ENCODE measurements at regions not wholly inside any gene's neighbourhood (a gene's known extent, or its start where the extent isn't known, plus 50 kb on each side); places are given as distances from the start of the nearest gene placed in this dataset.
"Not testable (repeated sequence)": the region's sequence is repeated elsewhere in the genome, so short reads cannot be mapped to it uniquely, and the experiment has no call there.

DNA sequence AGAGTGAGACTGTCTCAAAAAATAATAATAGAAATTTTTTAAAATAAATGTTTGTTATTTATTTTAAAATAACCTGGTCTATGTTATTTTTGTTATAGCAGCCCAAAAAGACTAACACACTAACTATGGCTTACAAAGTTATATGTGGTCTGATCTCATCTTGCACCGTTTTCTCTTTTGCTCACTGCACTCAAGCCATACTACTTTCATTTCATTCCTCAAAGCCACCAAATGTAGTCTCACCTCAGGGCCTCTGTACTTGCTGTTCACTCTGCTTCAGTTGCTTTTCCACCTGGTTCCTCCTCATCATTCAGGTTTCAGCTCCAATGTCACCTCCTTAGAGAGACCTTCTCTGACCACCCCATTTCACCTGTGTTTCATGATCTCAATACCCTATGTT, 55.2 kb upstream of the MDM1 start:
- no peak for DNase-seq

DNA sequence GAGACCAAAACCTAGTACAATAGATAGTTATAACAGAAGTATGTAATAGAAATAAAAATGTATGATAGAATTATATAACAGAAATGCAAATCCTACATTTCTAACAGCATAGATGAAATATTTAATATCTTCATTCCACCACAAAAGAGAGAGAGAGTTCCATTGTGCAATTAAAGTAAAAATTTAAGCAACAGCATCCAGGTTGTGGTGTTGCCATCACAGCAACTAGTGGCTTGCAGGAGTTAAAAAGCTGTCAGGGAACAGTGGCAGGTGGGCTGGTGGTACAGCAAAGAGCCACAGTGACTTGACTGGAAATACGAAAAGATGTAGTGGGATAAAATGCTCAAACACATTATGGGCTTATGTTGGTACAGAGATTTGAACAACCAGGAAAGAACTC, 57.1 kb upstream of the MDM1 start:
- no peak for DNase-seq

DNA sequence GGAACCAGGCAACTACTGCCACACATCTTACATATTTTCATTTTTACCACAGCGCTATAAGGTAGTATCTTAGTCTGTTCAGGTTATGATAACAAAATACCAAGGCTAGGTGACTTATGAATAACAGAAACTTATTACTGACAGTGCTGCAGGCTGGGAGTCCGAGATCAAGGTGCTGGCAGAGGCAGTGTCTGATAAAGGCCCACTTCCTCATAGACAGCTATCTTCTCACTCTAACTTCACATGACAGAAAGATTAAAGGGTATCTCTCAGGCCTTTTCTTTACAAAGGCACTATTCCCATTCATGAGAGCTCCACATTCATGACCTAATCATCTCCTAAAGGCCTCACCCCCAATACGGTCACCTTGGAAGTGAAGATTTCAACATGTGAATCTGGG, 59.8 kb upstream of the MDM1 start:
- DNase-seq = no peak

DNA sequence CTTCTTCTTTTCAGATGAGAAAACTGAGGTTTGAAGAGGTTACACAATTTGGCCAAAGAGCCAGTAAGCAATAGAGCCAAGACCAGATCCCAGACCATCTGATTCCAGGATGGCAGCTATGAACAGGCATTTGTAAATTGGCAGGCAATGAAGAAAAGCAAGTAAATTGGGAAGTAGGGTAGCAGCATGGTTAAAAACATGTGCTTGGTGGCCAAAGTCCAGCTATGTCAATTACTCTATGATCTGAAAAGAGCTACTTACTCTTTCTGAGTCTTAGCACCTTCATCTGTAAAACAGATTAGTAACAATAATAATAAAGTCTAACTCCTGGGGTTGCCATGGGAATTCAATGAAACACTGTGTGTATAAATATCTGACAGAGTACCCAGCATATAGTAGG, 60.2 kb upstream of the MDM1 start:
- DNase-seq = no peak

DNA sequence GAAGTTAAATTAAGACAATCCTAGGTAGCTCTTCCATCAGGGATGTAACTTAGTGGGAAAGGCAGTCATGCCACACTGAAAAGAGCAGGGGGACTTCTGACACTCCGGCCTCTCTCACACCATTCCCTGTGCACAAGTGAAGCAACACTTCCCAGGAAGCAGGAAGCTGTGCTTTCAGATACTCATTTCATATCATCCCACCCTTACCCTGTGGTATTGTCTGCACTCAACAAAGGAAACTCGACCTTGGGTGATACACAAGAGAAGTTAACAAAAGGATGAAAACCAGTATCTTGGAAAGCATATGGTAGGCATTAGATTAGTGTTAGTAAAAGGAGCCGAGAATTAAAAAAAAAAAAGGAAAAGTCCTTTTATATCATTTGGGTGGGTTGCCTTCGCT, 61.3 kb upstream of the MDM1 start:
- DNase-seq = no peak

DNA sequence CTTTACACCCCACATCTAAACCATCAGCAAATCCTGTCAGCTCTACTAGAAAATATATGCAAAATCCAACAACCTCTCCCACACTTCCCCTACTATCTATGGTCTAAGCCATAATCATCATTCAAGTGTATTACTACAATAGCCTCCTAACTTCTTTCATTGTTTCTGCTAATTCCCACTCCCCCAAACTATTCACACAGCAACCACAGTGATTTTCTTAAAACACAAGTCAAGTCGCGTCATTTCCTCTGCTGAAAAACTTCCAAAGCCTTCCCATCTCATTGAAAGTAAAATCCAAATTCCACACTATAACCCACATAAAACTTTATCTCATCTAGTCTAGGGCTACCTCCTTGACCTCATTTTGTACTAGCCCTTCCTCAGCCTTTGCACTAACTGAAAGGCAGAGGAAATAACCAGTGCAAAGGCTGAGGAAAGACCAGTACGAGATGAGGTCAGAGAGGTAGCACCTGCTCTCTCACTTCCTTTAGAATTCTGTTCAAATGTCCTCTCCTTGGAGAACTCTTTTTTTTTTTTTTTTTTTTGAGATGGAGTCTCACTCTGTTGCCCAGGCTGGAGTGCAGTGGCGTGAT, 65.5 kb upstream of the MDM1 start:
- DNase-seq = no peak

DNA sequence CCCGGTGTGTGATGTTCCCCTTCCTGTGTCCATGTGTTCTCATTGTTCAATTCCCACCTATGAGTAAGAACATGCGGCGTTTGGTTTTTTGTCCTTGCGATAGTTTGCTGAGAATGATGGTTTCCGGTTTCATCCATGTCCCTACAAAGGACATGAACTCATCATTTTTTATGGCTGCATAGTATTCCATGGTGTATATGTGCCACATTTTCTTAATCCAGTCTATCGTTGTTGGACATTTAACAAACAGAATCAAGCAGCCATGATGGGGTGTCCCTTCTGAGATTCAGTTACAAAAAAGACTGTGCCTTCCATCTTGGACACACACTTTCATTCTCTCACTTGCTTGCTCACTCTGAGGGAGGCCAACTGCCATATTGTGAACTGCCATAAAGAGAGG, 66.5 kb upstream of the MDM1 start:
- not testable (repeated sequence) for DNase-seq

DNA sequence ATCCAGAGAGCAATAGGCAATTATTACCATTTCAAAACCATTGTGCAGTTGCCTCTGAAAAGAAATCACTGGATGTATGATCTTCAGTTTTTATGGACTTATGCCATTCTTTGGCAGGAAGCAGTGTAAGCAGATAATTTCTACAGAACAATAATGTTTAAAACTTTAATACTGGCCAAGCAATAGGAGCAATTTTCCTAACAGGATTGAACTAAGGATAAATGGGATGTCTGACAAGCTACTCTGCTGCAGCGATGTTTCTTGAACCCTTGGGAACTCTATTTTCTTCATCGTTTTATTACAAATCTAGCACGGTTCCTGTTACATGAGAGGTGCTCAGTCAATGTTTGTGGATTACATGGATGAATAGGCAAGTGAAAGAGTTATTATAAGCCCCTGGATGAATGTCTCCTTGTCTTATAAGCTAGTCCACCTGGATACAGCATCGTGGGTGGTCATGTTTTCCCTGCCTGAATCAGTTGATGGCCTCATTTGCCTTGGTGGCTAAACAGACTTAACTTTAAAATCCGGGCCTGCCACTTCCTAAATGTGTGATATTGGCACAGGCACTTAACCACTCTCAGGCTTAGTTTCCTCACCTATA, 68.2 kb upstream of the MDM1 start:
- no peak for DNase-seq

DNA sequence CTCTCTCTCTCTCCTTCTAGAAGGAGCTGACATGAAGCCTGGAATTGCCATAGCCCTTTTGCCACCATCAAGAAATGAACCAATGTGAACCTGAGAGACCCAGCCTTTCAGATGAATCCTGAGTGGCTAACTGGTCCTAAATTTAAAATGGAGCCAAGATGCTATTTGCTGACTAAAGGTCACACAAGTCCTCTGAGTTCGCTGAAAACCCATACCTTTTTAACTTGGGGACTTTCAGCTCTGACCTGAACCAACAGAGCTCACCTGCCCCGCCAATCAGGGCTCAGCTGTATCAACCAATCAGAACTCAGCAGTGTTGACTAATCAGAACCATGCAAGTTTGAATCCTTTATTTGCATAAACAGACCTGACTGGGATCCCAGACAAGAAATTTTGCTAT, 70.3 kb upstream of the MDM1 start:
- DNase-seq = no peak

DNA sequence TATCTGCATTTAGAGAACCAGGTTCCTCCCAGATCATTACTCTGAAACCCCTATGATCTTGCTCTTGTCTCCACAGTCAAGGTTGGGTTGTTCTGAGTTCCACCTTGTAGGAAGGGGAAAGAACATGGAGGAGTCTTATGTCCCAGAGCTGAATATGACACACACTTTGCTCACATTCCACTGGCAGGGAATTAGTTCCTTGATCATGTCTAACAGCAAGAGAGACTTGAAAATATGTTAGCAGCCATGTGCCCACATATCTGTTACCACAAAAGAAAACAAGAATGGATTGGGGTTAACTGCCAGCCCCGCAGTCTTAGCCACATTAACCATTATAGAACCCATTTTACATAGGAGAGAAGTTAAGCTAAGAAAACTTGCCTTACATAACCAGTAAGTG, 71.1 kb upstream of the MDM1 start:
- no peak for DNase-seq

DNA sequence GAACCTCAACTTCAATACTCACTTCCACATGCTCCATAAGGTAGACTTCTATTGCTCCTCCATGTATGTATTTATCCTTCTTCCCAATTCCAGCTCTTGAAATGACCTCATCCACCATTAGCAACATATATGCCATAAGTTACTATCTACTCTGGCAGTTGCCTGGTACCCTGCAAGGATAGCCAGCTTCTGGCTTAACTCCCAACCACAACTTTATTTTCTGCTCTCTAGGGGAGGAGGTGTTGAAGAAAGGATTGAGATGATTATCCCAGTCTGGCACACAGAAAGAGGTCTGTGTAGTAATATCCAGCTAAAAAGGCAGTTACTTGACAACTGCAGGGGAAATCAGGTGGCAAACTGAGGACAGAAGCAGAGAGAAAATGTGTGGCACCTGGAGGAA, 71.5 kb upstream of the MDM1 start:
- no peak for DNase-seq

DNA sequence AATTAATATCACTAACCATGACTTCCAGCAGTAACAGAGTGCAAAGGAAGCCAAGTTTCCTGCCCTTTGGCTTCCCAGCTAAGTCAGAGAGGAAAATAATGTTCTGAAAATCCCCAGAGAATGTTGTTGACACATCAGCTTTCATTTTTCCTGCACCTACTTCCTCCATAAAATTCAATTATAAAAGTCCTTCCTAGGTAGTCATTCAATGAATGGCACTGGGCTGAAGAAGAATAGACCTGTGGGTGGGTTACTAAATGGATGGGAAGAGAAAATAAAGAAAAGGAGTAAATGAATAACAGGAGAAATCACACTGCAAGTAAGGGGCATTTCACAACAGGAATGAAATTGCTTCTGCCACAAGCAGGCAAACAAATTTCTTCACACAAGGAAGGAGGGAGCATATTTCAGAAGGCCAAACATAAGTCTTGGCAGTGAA, 73.2 kb upstream of the MDM1 start:
- DNase-seq = no peak

DNA sequence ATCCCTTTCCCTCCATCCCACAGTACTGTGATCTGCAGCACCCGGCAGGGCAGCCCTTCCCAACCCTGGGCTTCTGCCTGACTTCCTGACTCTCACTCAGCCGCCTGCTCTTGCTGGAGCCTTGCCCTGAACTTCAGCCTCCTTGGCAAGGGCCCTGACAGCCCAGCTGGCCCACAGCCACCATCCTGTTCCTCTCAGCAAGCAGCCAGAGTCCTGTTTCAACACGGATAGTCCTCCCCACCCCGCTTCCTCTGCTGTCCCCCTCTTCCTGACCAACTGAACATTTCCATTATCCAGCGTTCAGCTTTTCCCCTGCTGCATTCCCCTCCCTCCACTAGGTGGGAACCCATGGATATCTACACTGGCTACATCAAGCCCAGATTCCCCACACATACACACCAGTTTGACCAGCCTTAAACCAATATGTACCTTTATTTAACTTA, 74.0 kb upstream of the MDM1 start:
- DNase-seq = peak; percentile 93

DNA sequence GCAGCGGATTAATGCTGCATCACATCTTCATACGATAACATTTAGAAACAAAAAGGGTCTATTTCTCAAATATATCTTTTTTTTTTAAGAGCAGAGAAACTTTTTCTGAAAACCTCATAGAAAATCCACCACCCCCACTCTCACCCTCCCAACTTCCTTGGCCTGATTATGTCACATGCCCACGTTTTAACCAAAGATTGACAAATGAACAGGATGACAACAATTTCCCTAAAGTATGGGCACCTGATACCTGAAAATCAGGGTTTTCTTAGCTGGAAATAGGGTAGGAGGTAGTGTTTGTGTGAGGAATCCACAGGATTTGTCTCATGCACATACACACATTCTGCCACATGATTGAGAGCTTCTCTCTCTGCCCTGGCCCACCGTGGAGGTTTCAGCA, 74.7 kb upstream of the MDM1 start:
- no peak for DNase-seq

DNA sequence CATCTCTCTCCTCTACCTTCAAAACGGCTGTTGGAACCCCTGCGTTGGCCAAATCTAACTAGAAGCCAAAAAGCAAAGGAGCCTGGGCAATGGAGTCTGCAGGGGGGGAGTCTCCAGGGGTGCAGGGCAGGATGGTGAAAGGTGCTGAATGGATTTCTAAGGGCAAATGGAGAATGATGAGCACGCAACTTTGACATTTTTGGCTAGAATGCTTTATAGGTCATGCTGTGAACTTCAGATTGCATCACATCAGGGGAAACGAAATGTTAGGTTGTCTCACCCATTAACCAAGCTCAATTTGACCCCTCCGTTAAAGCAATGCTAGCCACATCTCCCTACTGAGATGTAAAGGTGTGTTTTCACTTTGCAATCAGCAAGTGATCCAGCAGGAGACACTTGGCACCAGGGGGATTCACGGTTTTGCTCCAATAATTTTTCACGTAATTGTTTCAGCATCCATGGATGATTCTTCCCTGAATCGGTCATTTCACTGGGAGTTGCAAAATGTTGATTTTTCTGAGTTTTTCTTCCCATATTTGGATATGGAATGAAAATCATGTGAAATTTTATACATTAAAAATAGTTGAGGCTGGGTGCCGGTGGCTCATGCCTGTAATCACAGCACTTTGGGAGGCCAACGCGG, 78.0 kb upstream of the MDM1 start:
- DNase-seq = no peak

DNA sequence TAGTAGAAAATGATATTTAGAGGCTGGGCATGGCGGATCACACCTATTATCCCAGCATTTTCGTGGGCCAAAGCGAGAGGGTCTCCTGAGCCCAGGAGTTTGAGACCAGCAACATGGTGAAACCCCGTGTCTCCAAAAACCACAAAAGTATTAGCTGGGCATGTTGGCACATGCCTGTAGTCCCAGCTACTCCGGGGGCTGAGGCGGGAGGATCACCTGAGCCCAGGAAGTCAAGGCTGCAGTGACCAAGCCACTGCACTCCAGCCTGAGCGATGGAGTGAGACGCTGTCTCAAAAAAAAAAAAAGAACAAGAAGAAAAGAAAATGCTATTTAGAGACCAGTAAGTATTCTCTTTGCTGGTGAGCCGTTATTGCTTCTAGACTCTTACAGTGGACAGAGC, 79.2 kb upstream of the MDM1 start:
- DNase-seq = no peak

DNA sequence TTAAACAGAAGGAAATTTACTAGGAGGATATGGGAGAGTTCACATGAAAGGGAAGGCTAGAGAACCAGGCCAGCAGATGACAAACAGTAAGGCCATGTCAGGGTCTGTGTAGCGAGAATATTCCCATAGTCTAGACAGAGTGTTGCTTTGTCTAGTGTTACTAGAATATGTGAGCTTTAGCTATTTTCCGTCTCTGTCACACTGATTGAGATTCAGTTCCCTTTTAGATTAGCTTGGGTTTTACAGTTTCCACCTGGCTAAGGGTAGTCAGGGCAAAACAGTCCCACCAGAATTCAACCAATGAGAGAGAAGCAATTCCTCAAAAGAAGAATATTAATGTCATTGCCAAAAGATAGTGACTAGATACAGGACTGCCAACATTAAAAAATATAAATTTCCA, 82.8 kb upstream of the MDM1 start:
- DNase-seq = no peak

DNA sequence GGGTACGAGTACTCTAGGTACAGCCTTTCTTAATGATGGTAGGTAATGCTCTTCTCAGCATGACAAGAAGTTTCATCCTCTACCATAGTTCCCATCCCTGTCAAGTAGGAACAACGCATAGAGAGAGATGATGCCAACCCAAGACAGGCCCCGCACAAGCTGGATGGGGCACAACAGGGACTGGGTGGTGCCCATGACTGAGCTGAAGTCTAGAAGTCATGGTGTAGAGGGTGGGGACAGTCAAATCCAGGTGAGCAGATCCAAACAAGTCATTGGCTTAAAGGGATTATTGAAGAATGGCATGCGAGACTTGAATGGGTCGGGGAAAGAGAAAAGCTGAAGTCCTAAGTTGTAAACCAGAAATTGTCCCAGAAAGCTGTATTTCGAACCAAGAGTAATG, 84.2 kb upstream of the MDM1 start:
- no peak for DNase-seq

DNA sequence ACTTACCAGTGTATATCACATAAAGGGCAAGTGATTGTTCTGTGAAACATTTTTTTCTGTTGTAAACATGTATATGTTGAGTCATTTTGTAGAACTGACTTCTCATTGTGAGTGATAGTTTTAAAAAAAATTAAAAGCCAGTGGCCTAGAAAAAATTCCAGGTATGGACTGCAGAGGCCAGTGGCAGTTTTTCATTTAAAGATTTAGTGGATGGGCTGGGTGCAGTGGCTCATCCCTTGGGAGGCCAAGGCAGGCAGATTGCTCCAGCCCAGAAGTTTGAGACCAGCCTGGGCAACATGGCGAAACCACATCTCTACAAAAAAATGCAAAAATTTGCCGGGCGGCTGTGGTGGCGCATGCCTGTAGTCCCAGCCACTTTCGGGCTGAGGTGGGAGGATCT, 84.7 kb upstream of the MDM1 start:
- DNase-seq = no peak

DNA sequence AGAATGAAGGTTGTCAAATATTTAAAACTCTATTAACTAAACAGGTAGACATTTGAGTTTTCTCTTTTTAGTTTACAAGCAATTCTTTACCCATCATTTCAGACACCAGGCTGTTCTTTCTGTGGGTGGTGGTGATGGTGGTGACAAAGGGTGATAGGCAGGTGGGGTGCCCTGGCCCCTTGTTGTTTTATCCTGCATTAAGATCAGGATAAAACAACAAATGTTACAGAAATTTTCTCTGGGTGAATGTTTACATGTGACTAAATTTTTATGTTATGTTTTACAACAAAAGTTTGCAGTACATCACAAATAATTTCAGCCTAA, 85.9 kb upstream of the MDM1 start:
- no peak for DNase-seq

DNA sequence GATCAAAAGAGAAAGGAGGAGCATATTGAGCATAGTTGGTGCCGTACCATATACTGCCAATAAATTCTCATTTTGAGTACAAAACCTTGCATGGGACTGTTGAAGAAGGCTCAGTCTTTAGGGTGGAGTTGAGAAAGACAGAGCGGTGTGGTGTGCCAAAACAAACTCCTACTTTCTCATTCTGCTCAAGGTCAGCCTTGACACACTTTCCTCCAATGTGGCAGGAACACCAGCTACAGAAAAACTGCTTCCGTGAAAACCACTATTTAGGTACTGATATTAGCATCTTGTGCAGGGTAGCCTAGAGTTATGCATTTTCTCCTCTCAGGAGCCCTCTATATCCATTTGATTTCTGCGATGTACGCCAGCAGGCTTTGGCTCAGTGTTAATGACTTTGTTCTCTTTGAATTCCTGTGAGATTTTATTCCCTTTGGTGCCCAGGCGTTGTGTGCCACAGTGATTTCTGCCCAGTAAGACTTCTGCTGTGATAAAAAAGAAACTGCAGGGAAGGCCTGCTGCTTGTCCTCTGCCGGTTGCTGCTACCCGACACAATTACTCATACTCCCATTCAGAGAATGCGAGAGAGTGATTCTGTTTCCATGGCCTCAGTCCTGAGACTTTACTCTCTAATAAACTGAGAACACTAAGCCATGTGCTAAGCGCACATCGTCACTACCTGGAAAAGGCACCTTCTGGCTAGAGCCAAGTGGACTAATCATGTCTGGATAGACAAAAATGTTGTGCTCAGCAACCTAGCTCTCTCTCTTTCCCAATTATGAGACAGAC, 88.3 kb upstream of the MDM1 start:
- peak; percentile 44 for DNase-seq

DNA sequence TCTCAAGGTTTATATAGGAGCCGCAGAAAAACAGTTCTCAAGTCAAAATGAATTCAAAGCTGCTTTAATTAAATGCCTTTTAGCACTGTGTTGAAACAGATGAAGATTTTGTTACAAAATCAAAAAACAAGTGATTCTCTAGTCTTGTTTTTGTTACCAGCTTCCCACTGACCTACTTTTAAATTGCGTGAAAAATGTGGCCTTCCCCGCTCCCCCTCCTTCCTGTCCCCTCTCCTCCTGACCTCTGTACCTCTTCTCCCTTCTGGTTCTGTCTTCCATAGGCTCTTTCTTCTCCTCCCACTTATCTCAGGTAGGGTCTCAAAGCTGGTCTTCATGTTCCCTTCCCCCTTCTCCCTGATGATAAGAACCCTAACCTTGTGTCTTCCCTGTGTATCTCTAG, 90.0 kb upstream of the MDM1 start:
- no peak for DNase-seq

DNA sequence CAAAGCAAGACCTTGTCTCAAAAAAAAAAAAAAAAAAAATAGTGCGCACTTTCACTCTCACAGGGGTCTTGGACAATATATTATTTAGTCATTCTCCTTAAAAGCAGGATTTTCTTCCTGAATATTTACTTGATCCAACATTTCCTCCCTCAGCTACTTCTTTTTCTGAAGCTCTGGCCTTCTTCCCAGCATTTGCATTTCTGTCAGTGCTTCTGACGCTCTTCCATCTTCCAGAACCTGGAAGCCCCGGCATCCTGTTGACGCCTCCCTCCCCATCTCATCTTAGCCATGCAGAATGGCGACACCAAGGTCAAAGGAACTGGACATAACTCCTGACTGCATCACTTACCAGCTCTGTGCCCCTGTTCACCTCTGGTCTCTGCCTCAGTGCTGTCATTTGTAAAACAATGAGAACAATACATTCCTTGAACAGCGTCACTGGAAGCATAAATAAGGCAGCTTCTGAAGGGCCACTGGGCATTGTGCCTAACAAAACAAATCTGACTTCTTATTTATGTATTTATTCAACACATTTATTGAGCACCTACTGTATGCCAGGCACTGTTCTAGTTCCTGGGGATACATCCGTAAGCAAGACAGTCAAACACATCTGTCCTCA, 90.9 kb upstream of the MDM1 start:
- DNase-seq = no peak

DNA sequence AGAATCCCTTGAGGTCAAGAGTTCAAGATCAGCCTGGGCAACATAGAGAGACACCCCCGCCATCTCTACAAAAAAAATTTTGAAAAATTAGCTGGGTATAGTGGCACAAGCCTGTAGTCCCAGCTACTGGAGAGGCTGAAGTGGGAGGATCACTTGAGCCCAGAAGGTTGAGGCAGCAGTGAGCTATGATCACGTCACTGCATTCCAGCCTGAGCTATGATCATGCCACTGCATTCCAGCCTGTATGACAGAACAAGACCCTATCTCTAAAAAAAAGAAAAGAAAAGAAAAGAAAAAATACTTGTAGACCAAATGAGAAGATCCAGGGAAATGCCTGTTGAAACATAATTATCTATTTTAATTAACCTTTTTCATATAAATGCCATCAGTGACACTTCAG, 93.8 kb upstream of the MDM1 start:
- DNase-seq = no peak
